ENCODE measurements at regions not wholly inside any gene's neighbourhood (a gene's known extent, or its start where the extent isn't known, plus 50 kb on each side); places are given as distances from the start of the nearest gene placed in this dataset.

GRCh38 chr3:55405436-55405835 lies 81.7 kb downstream of the WNT5A start:
- no peak for TF ChIP-seq CTCF (IDR thresholded peaks at IDR 0.05; ENCODE audit: borderline replicate concordance, control extremely low read depth, extremely low read depth, insufficient read depth, missing control alignments)
- DNase-seq (ENCODE audit: low spot score), result no peak
- in situ Hi-C loops (cut with MboI; ENCODE audit: low sequenced_read_pairs, unreplicated experiment), result no loop called here

- in situ Hi-C loops (cut with MboI; ENCODE audit: low sequenced_read_pairs, unreplicated experiment), result no loop called here
- TF ChIP-seq CTCF (IDR thresholded peaks at IDR 0.05; ENCODE audit: borderline replicate concordance, control extremely low read depth, extremely low read depth, insufficient read depth, missing control alignments), result no peak
- no peak for DNase-seq (ENCODE audit: low spot score)
Observed at GRCh38 chr3:55402886-55403609, 84.1 kb downstream of the WNT5A start.

- no peak for TF ChIP-seq CTCF (IDR thresholded peaks at IDR 0.05; ENCODE audit: borderline replicate concordance, control extremely low read depth, extremely low read depth, insufficient read depth, missing control alignments)
- in situ Hi-C loops (cut with MboI; ENCODE audit: low sequenced_read_pairs, unreplicated experiment), result no loop called here
- no peak for DNase-seq (ENCODE audit: low spot score)
Observed at GRCh38 chr3:55380561-55380960, 106.5 kb downstream of the WNT5A start.

- DNase-seq (ENCODE audit: low spot score), result no peak
- no peak for TF ChIP-seq CTCF (IDR thresholded peaks at IDR 0.05; ENCODE audit: borderline replicate concordance, control extremely low read depth, extremely low read depth, insufficient read depth, missing control alignments)
- in situ Hi-C loops (cut with MboI; ENCODE audit: low sequenced_read_pairs, unreplicated experiment), result no loop called here
Observed at GRCh38 chr3:55376753-55377347, 110.3 kb downstream of the WNT5A start.

- in situ Hi-C loops (cut with MboI; ENCODE audit: low sequenced_read_pairs, unreplicated experiment), result no loop called here
- DNase-seq (ENCODE audit: low spot score), result no peak
- no peak for TF ChIP-seq CTCF (IDR thresholded peaks at IDR 0.05; ENCODE audit: borderline replicate concordance, control extremely low read depth, extremely low read depth, insufficient read depth, missing control alignments)
Observed at GRCh38 chr3:55373423-55373822, 113.7 kb downstream of the WNT5A start.

GRCh38 chr3:55370272-55370671 lies 116.8 kb downstream of the WNT5A start:
- no peak for DNase-seq (ENCODE audit: low spot score)
- no peak for TF ChIP-seq CTCF (IDR thresholded peaks at IDR 0.05; ENCODE audit: borderline replicate concordance, control extremely low read depth, extremely low read depth, insufficient read depth, missing control alignments)
- in situ Hi-C loops (cut with MboI; ENCODE audit: low sequenced_read_pairs, unreplicated experiment), result no loop called here

All from GM13976 (cell line).